ENCODE measurements at regions not wholly inside any gene's neighbourhood (a gene's known extent, or its start where the extent isn't known, plus 50 kb on each side); places are given as distances from the start of the nearest gene placed in this dataset.

DNA sequence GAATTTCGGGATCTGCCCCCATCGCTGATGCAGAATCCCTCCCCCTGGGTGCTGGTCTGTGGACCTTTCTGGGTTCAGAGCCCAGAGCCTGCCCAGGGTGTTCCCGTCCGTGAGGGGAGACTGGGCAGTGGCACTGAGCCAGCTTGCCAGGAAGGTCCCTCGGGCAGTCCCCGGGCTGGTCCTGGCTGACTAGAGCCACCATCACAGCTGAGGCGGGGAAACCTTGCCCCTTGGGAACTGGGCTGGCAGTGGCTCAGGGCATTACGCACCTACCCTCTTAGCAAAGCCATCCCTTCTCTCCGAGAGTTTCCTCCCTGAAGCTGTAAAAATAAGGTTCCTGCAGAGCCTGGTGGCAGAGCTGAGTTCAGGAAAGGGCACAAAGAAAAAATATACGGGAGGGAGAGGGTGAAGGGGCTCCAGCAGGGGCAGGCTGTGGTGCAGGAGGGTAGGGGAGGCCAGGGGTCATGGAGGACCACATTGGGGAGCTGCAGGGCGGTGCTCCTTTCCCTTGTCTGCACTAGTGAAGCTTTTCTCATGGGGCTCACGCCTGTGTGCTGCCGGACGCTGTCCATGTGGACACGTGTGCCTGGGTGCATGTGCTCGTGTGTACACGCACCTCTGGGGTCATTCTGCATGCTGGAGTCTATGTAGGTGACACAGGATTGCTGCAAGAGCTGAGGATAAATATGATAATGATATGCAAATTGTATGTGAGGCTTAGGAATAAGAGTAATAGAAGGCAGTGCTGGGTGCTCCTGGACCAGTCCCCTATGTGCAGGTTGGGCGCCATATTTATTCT is 118.9 kb downstream of the LHX2 start:
- TF ChIP-seq, protein P1, sequence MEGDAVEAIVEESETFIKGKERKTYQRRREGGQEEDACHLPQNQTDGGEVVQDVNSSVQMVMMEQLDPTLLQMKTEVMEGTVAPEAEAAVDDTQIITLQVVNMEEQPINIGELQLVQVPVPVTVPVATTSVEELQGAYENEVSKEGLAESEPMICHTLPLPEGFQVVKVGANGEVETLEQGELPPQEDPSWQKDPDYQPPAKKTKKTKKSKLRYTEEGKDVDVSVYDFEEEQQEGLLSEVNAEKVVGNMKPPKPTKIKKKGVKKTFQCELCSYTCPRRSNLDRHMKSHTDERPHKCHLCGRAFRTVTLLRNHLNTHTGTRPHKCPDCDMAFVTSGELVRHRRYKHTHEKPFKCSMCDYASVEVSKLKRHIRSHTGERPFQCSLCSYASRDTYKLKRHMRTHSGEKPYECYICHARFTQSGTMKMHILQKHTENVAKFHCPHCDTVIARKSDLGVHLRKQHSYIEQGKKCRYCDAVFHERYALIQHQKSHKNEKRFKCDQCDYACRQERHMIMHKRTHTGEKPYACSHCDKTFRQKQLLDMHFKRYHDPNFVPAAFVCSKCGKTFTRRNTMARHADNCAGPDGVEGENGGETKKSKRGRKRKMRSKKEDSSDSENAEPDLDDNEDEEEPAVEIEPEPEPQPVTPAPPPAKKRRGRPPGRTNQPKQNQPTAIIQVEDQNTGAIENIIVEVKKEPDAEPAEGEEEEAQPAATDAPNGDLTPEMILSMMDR (IDR thresholded peaks at IDR 0.05), result no peak
- TF ChIP-seq POLR2A (IDR thresholded peaks at IDR 0.05), result no peak
